ENCODE measurements at regions not wholly inside any gene's neighbourhood (a gene's known extent, or its start where the extent isn't known, plus 50 kb on each side); places are given as distances from the start of the nearest gene placed in this dataset.
A peak's percentile ranks its signal among the peaks of the same experiment; 100 is the strongest.

- Histone ChIP-seq H3K4me1 (ENCODE audit: control insufficient read depth, insufficient read depth, low read length, poor library complexity, severe bottlenecking) (no peaks in the 10 kb centered on the region), H3K4me3 (ENCODE audit: low read depth, low read length) (no peak overlapping the region), H3K36me3 (ENCODE audit: control insufficient read depth, insufficient read depth, low read length) (no peaks in the 10 kb centered on the region), H3K27me3 (ENCODE audit: control insufficient read depth, insufficient read depth, low read length) (peaks cover 2% of the 10 kb centered on the region), H3K27ac (ENCODE audit: insufficient read depth, low read length, poor library complexity, severe bottlenecking) (no peak overlapping the region), H3K9me3 (ENCODE audit: control insufficient read depth in 2 of 2, low read length in 2 of 2) (no peaks in the 10 kb centered on the region)
- H3K9me3 Mint-ChIP-seq: peaks cover 0 to 3% (median 0%) of the 10 kb centered on the region in 7 donors
- DNase-seq: no peak
- no peaks in the 10 kb centered on the region for H3K36me3 Mint-ChIP-seq
- H3K4me3 Mint-ChIP-seq: no peak overlapping the region
- H3K27me3 Mint-ChIP-seq: peaks cover 23% of the 10 kb centered on the region
- H3K27ac Mint-ChIP-seq: no peak overlapping the region
- no peaks in the 10 kb centered on the region for H3K4me1 Mint-ChIP-seq
- ATAC-seq (ENCODE audit: low read depth in 2 of 2): no peak
Observed at GRCh38 chr14:61932974-61933373, 170.8 kb downstream of the SNAPC1 start.

- Mint-ChIP-seq H3K36me3 (no peaks in the 10 kb centered on the region), H3K27ac (no peak overlapping the region), H3K4me3 (no peak overlapping the region), H3K27me3 (peaks cover 25% of the 10 kb centered on the region), H3K4me1 (no peaks in the 10 kb centered on the region), H3K9me3 (peaks cover 0 to 3% (median 0%) of the 10 kb centered on the region in 7 donors)
- Histone ChIP-seq H3K27me3 (ENCODE audit: control insufficient read depth, insufficient read depth, low read length) (peaks cover 2% of the 10 kb centered on the region), H3K4me1 (ENCODE audit: control insufficient read depth, insufficient read depth, low read length, poor library complexity, severe bottlenecking) (no peaks in the 10 kb centered on the region), H3K36me3 (ENCODE audit: control insufficient read depth, insufficient read depth, low read length) (no peaks in the 10 kb centered on the region), H3K9me3 (ENCODE audit: control insufficient read depth in 2 of 2, low read length in 2 of 2) (no peaks in the 10 kb centered on the region), H3K27ac (ENCODE audit: insufficient read depth, low read length, poor library complexity, severe bottlenecking) (no peak overlapping the region), H3K4me3 (ENCODE audit: low read depth, low read length) (no peak overlapping the region)
- DNase-seq (no peak), ATAC-seq (ENCODE audit: low read depth in 2 of 2) (no peak)
Observed at GRCh38 chr14:61934385-61934784, 172.2 kb downstream of the SNAPC1 start.

GRCh38 chr14:61939776-61940175, 177.6 kb downstream of the SNAPC1 start:
- no peak overlapping the region for H3K4me3 Mint-ChIP-seq
- no peak overlapping the region for H3K4me3 ChIP-seq (ENCODE audit: low read depth, low read length)
- H3K27me3 ChIP-seq (ENCODE audit: control insufficient read depth, insufficient read depth, low read length): peaks cover 3% of the 10 kb centered on the region
- H3K27me3 Mint-ChIP-seq: peaks cover 16% of the 10 kb centered on the region
- H3K36me3 ChIP-seq (ENCODE audit: control insufficient read depth, insufficient read depth, low read length): no peaks in the 10 kb centered on the region
- DNase-seq (no peak), ATAC-seq (ENCODE audit: low read depth in 2 of 2) (no peak)
- H3K9me3 Mint-ChIP-seq: peaks cover 0 to 5% (median 0%) of the 10 kb centered on the region in 7 donors
- H3K27ac Mint-ChIP-seq: no peak overlapping the region
- no peaks in the 10 kb centered on the region for H3K4me1 Mint-ChIP-seq
- H3K27ac ChIP-seq (ENCODE audit: insufficient read depth, low read length, poor library complexity, severe bottlenecking): no peak overlapping the region
- H3K9me3 ChIP-seq (ENCODE audit: control insufficient read depth in 2 of 2, low read length in 2 of 2): no peaks in the 10 kb centered on the region
- no peaks in the 10 kb centered on the region for H3K4me1 ChIP-seq (ENCODE audit: control insufficient read depth, insufficient read depth, low read length, poor library complexity, severe bottlenecking)
- no peaks in the 10 kb centered on the region for H3K36me3 Mint-ChIP-seq

GRCh38 chr14:61940666-61941420, 178.6 kb downstream of the SNAPC1 start:
- no peak overlapping the region for H3K4me3 ChIP-seq (ENCODE audit: low read depth, low read length)
- H3K36me3 ChIP-seq (ENCODE audit: control insufficient read depth, insufficient read depth, low read length): no peaks in the 10 kb centered on the region
- H3K9me3 ChIP-seq (ENCODE audit: control insufficient read depth in 2 of 2, low read length in 2 of 2): no peaks in the 10 kb centered on the region
- DNase-seq: no peak
- no peaks in the 10 kb centered on the region for H3K4me1 ChIP-seq (ENCODE audit: control insufficient read depth, insufficient read depth, low read length, poor library complexity, severe bottlenecking)
- Mint-ChIP-seq H3K9me3 (peaks cover 0 to 5% (median 0%) of the 10 kb centered on the region in 7 donors), H3K27ac (no peak overlapping the region), H3K4me3 (no peak overlapping the region), H3K36me3 (no peaks in the 10 kb centered on the region), H3K4me1 (no peaks in the 10 kb centered on the region), H3K27me3 (peaks cover 12% of the 10 kb centered on the region)
- peaks cover 3% of the 10 kb centered on the region for H3K27me3 ChIP-seq (ENCODE audit: control insufficient read depth, insufficient read depth, low read length)
- H3K27ac ChIP-seq (ENCODE audit: insufficient read depth, low read length, poor library complexity, severe bottlenecking): no peak overlapping the region
- ATAC-seq (ENCODE audit: low read depth in 2 of 2): no peak

GRCh38 chr14:61941421-61942150, 179.4 kb downstream of the SNAPC1 start:
- no peak for ATAC-seq (ENCODE audit: low read depth in 2 of 2)
- Histone ChIP-seq H3K36me3 (ENCODE audit: control insufficient read depth, insufficient read depth, low read length) (no peaks in the 10 kb centered on the region), H3K4me3 (ENCODE audit: low read depth, low read length) (no peak overlapping the region), H3K9me3 (ENCODE audit: control insufficient read depth in 2 of 2, low read length in 2 of 2) (no peaks in the 10 kb centered on the region), H3K4me1 (ENCODE audit: control insufficient read depth, insufficient read depth, low read length, poor library complexity, severe bottlenecking) (no peaks in the 10 kb centered on the region), H3K27me3 (ENCODE audit: control insufficient read depth, insufficient read depth, low read length) (peaks cover 3% of the 10 kb centered on the region), H3K27ac (ENCODE audit: insufficient read depth, low read length, poor library complexity, severe bottlenecking) (no peak overlapping the region)
- H3K27ac Mint-ChIP-seq: no peak overlapping the region
- H3K27me3 Mint-ChIP-seq: peaks cover 12% of the 10 kb centered on the region
- H3K36me3 Mint-ChIP-seq: no peaks in the 10 kb centered on the region
- no peak overlapping the region for H3K4me3 Mint-ChIP-seq
- H3K4me1 Mint-ChIP-seq: no peaks in the 10 kb centered on the region
- H3K9me3 Mint-ChIP-seq: peaks cover 0 to 3% (median 0%) of the 10 kb centered on the region in 7 donors
- DNase-seq: no peak

GRCh38 chr14:61948376-61948775, 186.2 kb downstream of the SNAPC1 start:
- Mint-ChIP-seq H3K27ac (peak overlapping the region in 1 of 3 donors; percentile 28), H3K9me3 (peaks cover 0 to 2% (median 0%) of the 10 kb centered on the region in 7 donors), H3K27me3 (no peaks in the 10 kb centered on the region), H3K4me1 (no peaks in the 10 kb centered on the region), H3K4me3 (no peak overlapping the region), H3K36me3 (no peaks in the 10 kb centered on the region)
- no peak overlapping the region for H3K27ac ChIP-seq (ENCODE audit: insufficient read depth, low read length, poor library complexity, severe bottlenecking)
- H3K4me3 ChIP-seq (ENCODE audit: low read depth, low read length): no peak overlapping the region
- DNase-seq (no peak), ATAC-seq (ENCODE audit: low read depth in 2 of 2) (no peak)
- H3K27me3 ChIP-seq (ENCODE audit: control insufficient read depth, insufficient read depth, low read length): peaks cover 4% of the 10 kb centered on the region
- no peaks in the 10 kb centered on the region for H3K4me1 ChIP-seq (ENCODE audit: control insufficient read depth, insufficient read depth, low read length, poor library complexity, severe bottlenecking)
- no peaks in the 10 kb centered on the region for H3K36me3 ChIP-seq (ENCODE audit: control insufficient read depth, insufficient read depth, low read length)
- H3K9me3 ChIP-seq (ENCODE audit: control insufficient read depth in 2 of 2, low read length in 2 of 2): no peaks in the 10 kb centered on the region

- Mint-ChIP-seq H3K9me3 (no peaks in the 10 kb centered on the region), H3K4me1 (no peaks in the 10 kb centered on the region), H3K4me3 (no peak overlapping the region), H3K36me3 (no peaks in the 10 kb centered on the region), H3K27me3 (peaks cover 4% of the 10 kb centered on the region), H3K27ac (no peak overlapping the region)
- no peaks in the 10 kb centered on the region for H3K9me3 ChIP-seq (ENCODE audit: control insufficient read depth in 2 of 2, low read length in 2 of 2)
- H3K27ac ChIP-seq (ENCODE audit: insufficient read depth, low read length, poor library complexity, severe bottlenecking): no peak overlapping the region
- H3K4me1 ChIP-seq (ENCODE audit: control insufficient read depth, insufficient read depth, low read length, poor library complexity, severe bottlenecking): no peaks in the 10 kb centered on the region
- no peak for DNase-seq
- no peak for ATAC-seq (ENCODE audit: low read depth in 2 of 2)
- H3K36me3 ChIP-seq (ENCODE audit: control insufficient read depth, insufficient read depth, low read length): no peaks in the 10 kb centered on the region
- H3K4me3 ChIP-seq (ENCODE audit: low read depth, low read length): no peak overlapping the region
- peaks cover 4% of the 10 kb centered on the region for H3K27me3 ChIP-seq (ENCODE audit: control insufficient read depth, insufficient read depth, low read length)
Observed at GRCh38 chr14:61950340-61950739, 188.1 kb downstream of the SNAPC1 start.

All from CD4-positive, CD25-positive, alpha-beta regulatory T cell (primary cell).